CD4-positive, alpha-beta memory T cell (primary cell): ENCODE measurements at regions not wholly inside any gene's neighbourhood (a gene's known extent, or its start where the extent isn't known, plus 50 kb on each side); places are given as distances from the start of the nearest gene placed in this dataset.

ENCODE experiments used
- CTCF ChIA-PET: fragments of 350-600 bp; sonication (Branson Sonifier 250); formaldehyde crosslinking; loops from one replicate; lab custom pipeline; 2021; ENCODE audit warnings: inconsistent platforms; ENCODE audit not compliant: partially characterized antibody; lab: Charles Lee
- POLR2A ChIA-PET: fragments of 350-600 bp; sonication (Branson Sonifier 250); formaldehyde crosslinking; loops from one replicate; lab custom pipeline; 2021; ENCODE audit not compliant: partially characterized antibody; lab: Charles Lee
- DNase-seq, 5 donors: peaks; one replicate each; pipeline versions ENCODE4 v3.0.0 to v3.0.0-alpha.2; 2020 to 2022; ENCODE audit warnings: mixed read lengths in 1 of 5
- H3K27ac ChIP-seq: one replicate; pipeline ENCODE4 v1.7.0; 2013; ENCODE audit warnings: low read depth, low read length
- H3K27me3 ChIP-seq: 2 replicates; pipeline ENCODE4 v1.7.0; 2013; ENCODE audit warnings: mild to moderate bottlenecking, low read length, moderate library complexity; ENCODE audit not compliant: insufficient read depth
- H3K36me3 ChIP-seq: 2 replicates; pipeline ENCODE4 v1.7.0; 2013; ENCODE audit warnings: mild to moderate bottlenecking, low read length, moderate library complexity; ENCODE audit not compliant: insufficient read depth
- H3K4me1 ChIP-seq: 2 replicates; pipeline ENCODE4 v1.7.0; 2013; ENCODE audit warnings: mild to moderate bottlenecking, low read length, moderate library complexity; ENCODE audit not compliant: insufficient read depth
- H3K4me3 ChIP-seq, 2 donors: one replicate each; pipeline ENCODE4 v1.7.0; 2013; ENCODE audit warnings: low read length in 2 of 2, mild to moderate bottlenecking in 1 of 2
- H3K9me3 ChIP-seq, 2 donors: one replicate each; pipeline ENCODE4 v1.7.0; 2013; ENCODE audit warnings: low read length in 2 of 2, control low read depth in 1 of 2; ENCODE audit not compliant: control insufficient read depth in 1 of 2
- H3K27ac Mint-ChIP-seq, 7 donors: one replicate each; pipeline ENCODE4 v1.8.0; 2020 to 2021; ENCODE audit warnings: mixed read lengths in 7 of 7, mild to moderate bottlenecking in 6 of 7, inconsistent platforms in 3 of 7, moderate library complexity in 3 of 7
- H3K27me3 Mint-ChIP-seq, 2 donors: one replicate each; pipeline ENCODE4 v1.8.0; 2020 to 2021; ENCODE audit warnings: mixed read lengths in 2 of 2
- H3K36me3 Mint-ChIP-seq, 2 donors: one replicate each; pipeline ENCODE4 v1.8.0; 2020 to 2021; ENCODE audit warnings: mixed read lengths in 2 of 2, inconsistent platforms in 1 of 2, mild to moderate bottlenecking in 1 of 2
- H3K4me1 Mint-ChIP-seq, 4 donors: one replicate each; pipeline ENCODE4 v1.8.0; 2020 to 2021; ENCODE audit warnings: mixed read lengths in 4 of 4, mild to moderate bottlenecking in 1 of 4
- H3K4me3 Mint-ChIP-seq, 8 donors: one replicate each; pipeline ENCODE4 v1.8.0; 2020 to 2021; ENCODE audit warnings: mixed read lengths in 8 of 8, mild to moderate bottlenecking in 7 of 8, moderate library complexity in 6 of 8, inconsistent platforms in 3 of 8
- H3K9me3 Mint-ChIP-seq, 8 donors: one replicate each; pipeline ENCODE4 v1.8.0; 2020 to 2021; ENCODE audit warnings: mixed read lengths in 8 of 8, mild to moderate bottlenecking in 5 of 8, inconsistent platforms in 3 of 8, moderate library complexity in 1 of 8
- intact Hi-C: fragments of 100-400 bp; cut with micrococcal nuclease; formaldehyde crosslinking; loops from one replicate; pipeline ENCODE4 v1.15.1; 2023

GRCh38 chr2:117523267-117523666 is 291.2 kb upstream of the DDX18 start:
- Mint-ChIP-seq H3K36me3 (no peaks in the 10 kb centered on the region), H3K27me3 (no peaks in the 10 kb centered on the region), H3K4me1 (no peaks in the 10 kb centered on the region), H3K27ac (no peak overlapping the region), H3K9me3 (peaks cover 0 to 11% (median 0%) of the 10 kb centered on the region in 8 donors), H3K4me3 (no peak overlapping the region)
- peaks cover 0 to 5% of the 10 kb centered on the region in 2 donors for H3K9me3 ChIP-seq
- POLR2A ChIA-PET: no interaction called here
- no peaks in the 10 kb centered on the region for H3K36me3 ChIP-seq
- no peaks in the 10 kb centered on the region for H3K4me1 ChIP-seq
- intact Hi-C loops: no loop called here
- H3K27ac ChIP-seq: no peak overlapping the region
- no peak for DNase-seq
- CTCF ChIA-PET: no interaction called here
- no peak overlapping the region for H3K4me3 ChIP-seq
- H3K27me3 ChIP-seq: no peaks in the 10 kb centered on the region

DNA sequence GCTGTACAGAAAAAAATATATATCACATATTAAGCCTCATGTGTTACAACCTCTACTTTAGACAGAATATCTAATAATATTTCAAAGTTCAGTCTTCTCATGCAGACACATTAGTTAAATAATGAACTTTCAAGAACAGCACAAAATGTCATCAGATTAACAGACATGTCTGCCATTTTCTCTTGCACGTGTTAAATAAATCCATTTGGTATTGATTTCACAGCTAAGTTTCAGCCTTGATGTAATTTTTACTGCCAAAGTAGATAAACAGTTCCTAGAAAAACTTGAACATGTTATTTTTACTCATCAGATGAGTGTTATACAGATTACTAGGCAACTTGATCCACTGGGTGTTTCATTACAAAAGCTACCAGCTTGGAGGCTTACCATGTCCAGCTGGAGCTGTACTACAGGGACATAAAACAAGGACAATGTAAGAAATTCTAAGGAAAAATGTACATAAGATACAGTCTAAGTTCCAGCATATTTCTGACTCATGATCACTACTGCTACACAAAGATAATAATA is 290.7 kb upstream of the DDX18 start:
- Mint-ChIP-seq H3K27ac (no peak overlapping the region), H3K9me3 (peaks cover 0 to 11% (median 0%) of the 10 kb centered on the region in 8 donors), H3K27me3 (no peaks in the 10 kb centered on the region), H3K4me3 (no peak overlapping the region), H3K4me1 (no peaks in the 10 kb centered on the region), H3K36me3 (no peaks in the 10 kb centered on the region)
- intact Hi-C loops: no loop called here
- H3K4me1 ChIP-seq: no peaks in the 10 kb centered on the region
- H3K9me3 ChIP-seq: peaks cover 0 to 5% of the 10 kb centered on the region in 2 donors
- no peak for DNase-seq
- no peak overlapping the region for H3K4me3 ChIP-seq
- ChIA-PET POLR2A (no interaction called here), CTCF (interaction anchor here (0.6 kb wide), 1 partner anchor 45 kb away, joined by 3 read pairs; no protein-coding TSS in a partner anchor)
- H3K27ac ChIP-seq: no peak overlapping the region
- H3K36me3 ChIP-seq: no peaks in the 10 kb centered on the region
- H3K27me3 ChIP-seq: no peaks in the 10 kb centered on the region

DNA sequence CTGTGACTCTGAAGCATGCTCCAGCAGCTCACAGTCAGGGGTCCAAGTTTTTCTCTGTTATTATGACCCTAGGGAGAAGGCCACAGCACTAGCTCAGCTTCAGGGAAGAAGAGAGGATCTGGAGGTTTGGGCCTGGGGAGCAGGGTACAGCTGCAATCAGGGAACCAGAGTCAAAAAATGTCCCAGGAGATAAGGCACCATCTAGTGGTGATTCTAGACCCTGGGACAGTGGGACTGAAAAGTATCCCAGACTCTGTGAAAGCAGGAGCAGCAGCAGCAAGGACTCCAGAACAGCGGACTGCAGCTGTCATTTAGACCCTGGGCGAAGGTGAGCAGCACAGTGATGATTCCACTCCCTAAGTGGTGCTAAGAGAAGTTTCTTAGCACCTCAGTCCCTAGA is 278.4 kb upstream of the DDX18 start:
- DNase-seq: no peak
- Mint-ChIP-seq H3K4me3 (no peak overlapping the region), H3K27ac (no peak overlapping the region), H3K36me3 (no peaks in the 10 kb centered on the region), H3K9me3 (peaks cover 0 to 14% (median 9%) of the 10 kb centered on the region in 8 donors), H3K4me1 (no peaks in the 10 kb centered on the region), H3K27me3 (no peaks in the 10 kb centered on the region)
- Histone ChIP-seq H3K27ac (no peak overlapping the region), H3K9me3 (no peaks in the 10 kb centered on the region), H3K4me1 (no peaks in the 10 kb centered on the region), H3K4me3 (no peak overlapping the region), H3K27me3 (no peaks in the 10 kb centered on the region), H3K36me3 (no peaks in the 10 kb centered on the region)
- ChIA-PET CTCF (no interaction called here), POLR2A (no interaction called here)
- intact Hi-C loops: no loop called here

DNA sequence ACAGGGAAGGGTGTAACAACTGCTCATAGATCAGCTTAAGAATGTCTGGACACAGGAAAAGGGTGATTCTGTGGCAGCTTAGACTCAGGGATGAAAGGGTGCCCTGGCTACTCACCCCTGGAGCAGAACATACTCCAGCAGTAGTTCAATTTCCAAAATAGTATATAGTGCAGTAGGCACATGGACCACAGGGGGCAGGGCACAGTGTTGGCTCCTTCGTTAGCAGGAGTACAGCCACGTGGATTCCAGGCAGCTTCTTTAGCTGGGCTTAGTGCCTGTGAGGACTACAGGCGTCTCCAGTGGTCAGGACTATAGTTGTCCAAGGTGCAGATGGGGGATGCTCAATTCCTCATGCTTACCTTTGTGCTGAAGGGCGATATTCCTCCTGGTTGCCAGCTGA is 277.5 kb upstream of the DDX18 start:
- Histone ChIP-seq H3K9me3 (no peaks in the 10 kb centered on the region), H3K4me3 (no peak overlapping the region), H3K4me1 (no peaks in the 10 kb centered on the region), H3K27me3 (no peaks in the 10 kb centered on the region), H3K36me3 (no peaks in the 10 kb centered on the region), H3K27ac (no peak overlapping the region)
- intact Hi-C loops: no loop called here
- H3K9me3 Mint-ChIP-seq: peaks cover 0 to 14% (median 9%) of the 10 kb centered on the region in 8 donors
- H3K27me3 Mint-ChIP-seq: no peaks in the 10 kb centered on the region
- ChIA-PET CTCF (no interaction called here), POLR2A (no interaction called here)
- no peak overlapping the region for H3K4me3 Mint-ChIP-seq
- no peaks in the 10 kb centered on the region for H3K36me3 Mint-ChIP-seq
- no peak for DNase-seq
- H3K4me1 Mint-ChIP-seq: no peaks in the 10 kb centered on the region
- no peak overlapping the region for H3K27ac Mint-ChIP-seq

DNA sequence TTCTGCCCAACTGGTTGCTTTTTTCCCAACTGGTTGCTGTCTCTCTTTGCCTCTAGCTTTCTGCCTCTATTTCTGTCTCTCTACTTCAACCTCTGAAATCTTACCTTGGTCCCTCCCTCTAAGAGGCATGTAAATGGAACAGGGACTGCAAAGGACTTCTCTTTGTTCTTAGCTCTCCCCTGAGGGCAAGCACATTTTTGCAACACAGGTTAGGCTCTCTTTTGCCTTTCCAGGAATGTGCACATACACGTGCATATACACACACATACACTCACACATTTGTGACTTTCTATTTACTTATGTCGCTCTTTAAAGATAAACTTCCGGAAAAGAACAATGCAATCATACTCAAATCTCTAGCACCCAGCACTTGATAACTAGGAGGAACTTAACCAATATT is 262.6 kb upstream of the DDX18 start:
- Histone ChIP-seq H3K36me3 (no peaks in the 10 kb centered on the region), H3K9me3 (no peaks in the 10 kb centered on the region), H3K4me3 (no peak overlapping the region), H3K27ac (no peak overlapping the region), H3K27me3 (no peaks in the 10 kb centered on the region), H3K4me1 (no peaks in the 10 kb centered on the region)
- Mint-ChIP-seq H3K4me1 (no peaks in the 10 kb centered on the region), H3K36me3 (no peaks in the 10 kb centered on the region), H3K27me3 (no peaks in the 10 kb centered on the region), H3K4me3 (no peak overlapping the region), H3K27ac (no peak overlapping the region), H3K9me3 (peaks cover 0 to 10% (median 4%) of the 10 kb centered on the region in 8 donors)
- CTCF ChIA-PET: no interaction called here
- no peak for DNase-seq
- POLR2A ChIA-PET: no interaction called here
- intact Hi-C loops: no loop called here

- Mint-ChIP-seq H3K27ac (no peak overlapping the region), H3K4me1 (no peaks in the 10 kb centered on the region), H3K27me3 (no peaks in the 10 kb centered on the region), H3K9me3 (peaks cover 0 to 7% (median 3%) of the 10 kb centered on the region in 8 donors), H3K36me3 (no peaks in the 10 kb centered on the region), H3K4me3 (no peak overlapping the region)
- intact Hi-C loops: no loop called here
- H3K27ac ChIP-seq: no peak overlapping the region
- no peaks in the 10 kb centered on the region for H3K27me3 ChIP-seq
- no peak for DNase-seq
- no peaks in the 10 kb centered on the region for H3K9me3 ChIP-seq
- no peaks in the 10 kb centered on the region for H3K36me3 ChIP-seq
- ChIA-PET POLR2A (no interaction called here), CTCF (no interaction called here)
- no peak overlapping the region for H3K4me3 ChIP-seq
- H3K4me1 ChIP-seq: no peaks in the 10 kb centered on the region
Measured at GRCh38 chr2:117553448-117553847, 261.0 kb upstream of the DDX18 start.

DNA sequence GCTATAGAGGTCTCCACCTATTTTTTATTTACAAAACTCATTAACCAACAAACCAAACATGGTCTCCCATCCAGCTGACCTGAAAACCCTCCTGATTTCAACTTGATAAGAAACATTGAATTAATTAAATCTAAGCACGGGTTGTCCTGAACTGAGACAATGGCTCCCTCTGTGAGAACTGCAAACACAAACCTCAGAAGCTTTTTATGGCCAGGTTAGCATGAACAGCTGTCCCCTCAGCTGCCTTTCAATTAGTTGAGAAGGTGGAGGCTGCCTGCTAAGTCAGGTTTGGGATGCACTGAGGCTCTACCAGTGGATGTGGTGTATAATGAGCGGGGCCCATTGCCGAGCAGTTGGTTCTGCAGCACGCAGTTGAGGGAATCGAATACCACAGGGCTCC is 258.5 kb upstream of the DDX18 start:
- Histone ChIP-seq H3K4me1 (no peaks in the 10 kb centered on the region), H3K36me3 (no peaks in the 10 kb centered on the region), H3K9me3 (no peaks in the 10 kb centered on the region), H3K27ac (no peak overlapping the region), H3K4me3 (no peak overlapping the region), H3K27me3 (no peaks in the 10 kb centered on the region)
- peaks cover 0 to 6% (median 0%) of the 10 kb centered on the region in 8 donors for H3K9me3 Mint-ChIP-seq
- no peaks in the 10 kb centered on the region for H3K27me3 Mint-ChIP-seq
- ChIA-PET CTCF (no interaction called here), POLR2A (no interaction called here)
- H3K27ac Mint-ChIP-seq: no peak overlapping the region
- no peaks in the 10 kb centered on the region for H3K36me3 Mint-ChIP-seq
- H3K4me3 Mint-ChIP-seq: no peak overlapping the region
- H3K4me1 Mint-ChIP-seq: no peaks in the 10 kb centered on the region
- intact Hi-C loops: no loop called here
- no peak for DNase-seq

- Mint-ChIP-seq H3K4me3 (no peak overlapping the region), H3K27me3 (no peaks in the 10 kb centered on the region), H3K9me3 (peaks cover 0 to 2% (median 0%) of the 10 kb centered on the region in 8 donors), H3K36me3 (no peaks in the 10 kb centered on the region), H3K27ac (no peak overlapping the region), H3K4me1 (no peaks in the 10 kb centered on the region)
- ChIA-PET CTCF (no interaction called here), POLR2A (no interaction called here)
- Histone ChIP-seq H3K27me3 (no peaks in the 10 kb centered on the region), H3K27ac (no peak overlapping the region), H3K4me1 (no peaks in the 10 kb centered on the region), H3K36me3 (no peaks in the 10 kb centered on the region), H3K9me3 (no peaks in the 10 kb centered on the region), H3K4me3 (no peak overlapping the region)
- DNase-seq: no peak
- intact Hi-C loops: no loop called here
Measured at GRCh38 chr2:117557626-117558025, 256.9 kb upstream of the DDX18 start.
